ENCODE measurements at regions not wholly inside any gene's neighbourhood (a gene's known extent, or its start where the extent isn't known, plus 50 kb on each side); places are given as distances from the start of the nearest gene placed in this dataset.

DNA sequence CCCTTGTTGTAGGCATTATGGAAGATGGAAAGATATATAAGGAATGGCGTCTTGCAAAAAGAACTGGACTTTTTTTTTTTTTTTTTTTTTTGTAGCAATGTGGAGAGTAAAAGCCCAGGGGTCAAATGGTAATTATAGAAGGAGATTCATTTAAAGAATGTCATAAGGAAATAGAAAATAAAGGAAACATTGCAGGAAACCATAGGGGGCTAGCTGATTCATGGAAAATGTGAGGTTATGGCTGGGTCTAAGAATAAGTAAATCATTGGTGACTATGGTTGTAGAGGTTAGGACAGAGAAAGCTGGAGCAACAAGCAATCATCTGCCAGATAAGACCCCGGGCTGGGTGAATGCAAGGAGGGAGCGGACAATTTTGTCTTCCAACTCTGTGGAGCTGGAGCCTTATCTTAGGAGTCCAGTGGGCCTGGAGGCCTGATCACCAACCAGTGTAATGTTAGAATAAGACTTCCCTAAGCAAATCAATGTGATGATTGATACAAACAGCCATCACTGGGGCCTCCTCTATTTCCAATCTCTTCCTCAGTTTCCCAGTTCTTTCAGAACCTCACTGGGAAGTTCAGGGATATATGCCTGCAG, 201.2 kb upstream of the TNP1 start:
- Histone ChIP-seq H3K79me2 (ENCODE audit: low read depth) (no peaks in the 10 kb centered on the region), H3K4me3 (no peak overlapping the region), H3K27me3 (ENCODE audit: insufficient read depth, low read depth) (0 out of 2 replicates have a peak, but pooled peaks cover 5% of the 10 kb centered on the region), H3K9me3 (ENCODE audit: insufficient read depth, low read depth) (no peaks in the 10 kb centered on the region), H3F3A (ENCODE audit: insufficient read depth, low read depth) (no peaks in the 10 kb centered on the region), H3K9me2 (ENCODE audit: insufficient read depth) (no peaks in the 10 kb centered on the region), H3K4me2 (no peak overlapping the region), H3K4me1 (replicated peaks; ENCODE audit: insufficient read depth) (no peaks in the 10 kb centered on the region), H3K27ac (no peak overlapping the region), H2AFZ (no peak overlapping the region), H3K36me3 (ENCODE audit: low read depth) (no peaks in the 10 kb centered on the region), H4K20me1 (ENCODE audit: insufficient read depth) (no peaks in the 10 kb centered on the region)
- POLR2A ChIA-PET (ENCODE audit: unreplicated experiment) = no interaction called here
- CTCF ChIA-PET = no interaction called here
- no peak for TF ChIP-seq CTCF (conservative IDR thresholded peaks at IDR 0.05)
- no peak for TF ChIP-seq EZH2 (IDR thresholded peaks at IDR 0.05; ENCODE audit: low read depth)
- no TSS peak for BruUV-seq (replicated peaks)
- intact Hi-C loops (cut with micrococcal nuclease; ENCODE audit: unreplicated experiment) = no loop called here
- DNase-seq = no peak

GRCh38 chr2:217060516-217060915, 200.7 kb upstream of the TNP1 start:
- ChIA-PET POLR2A (ENCODE audit: unreplicated experiment) (no interaction called here), CTCF (no interaction called here)
- 0 out of 2 replicates have a peak, but pooled peaks cover 5% of the 10 kb centered on the region for H3K27me3 ChIP-seq (ENCODE audit: insufficient read depth, low read depth)
- no peaks in the 10 kb centered on the region for H3K4me1 ChIP-seq (replicated peaks; ENCODE audit: insufficient read depth)
- no peak overlapping the region for H3K4me3 ChIP-seq
- TF ChIP-seq EZH2 (IDR thresholded peaks at IDR 0.05; ENCODE audit: low read depth) = no peak
- TF ChIP-seq CTCF (conservative IDR thresholded peaks at IDR 0.05) = no peak
- no peak for DNase-seq
- H3K79me2 ChIP-seq (ENCODE audit: low read depth) = no peaks in the 10 kb centered on the region
- no peaks in the 10 kb centered on the region for H3K36me3 ChIP-seq (ENCODE audit: low read depth)
- intact Hi-C loops (cut with micrococcal nuclease; ENCODE audit: unreplicated experiment) = no loop called here
- no peaks in the 10 kb centered on the region for H3K9me3 ChIP-seq (ENCODE audit: insufficient read depth, low read depth)
- no peaks in the 10 kb centered on the region for H4K20me1 ChIP-seq (ENCODE audit: insufficient read depth)
- no peaks in the 10 kb centered on the region for H3F3A ChIP-seq (ENCODE audit: insufficient read depth, low read depth)
- H2AFZ ChIP-seq = no peak overlapping the region
- no TSS peak for BruUV-seq (replicated peaks)
- H3K27ac ChIP-seq = no peak overlapping the region
- no peaks in the 10 kb centered on the region for H3K9me2 ChIP-seq (ENCODE audit: insufficient read depth)
- H3K4me2 ChIP-seq = no peak overlapping the region

- BruUV-seq (replicated peaks) = no TSS peak
- ChIA-PET POLR2A (ENCODE audit: unreplicated experiment) (no interaction called here), CTCF (no interaction called here)
- Histone ChIP-seq H3K4me3 (no peak overlapping the region), H3F3A (ENCODE audit: insufficient read depth, low read depth) (no peaks in the 10 kb centered on the region), H4K20me1 (ENCODE audit: insufficient read depth) (no peaks in the 10 kb centered on the region), H3K27me3 (ENCODE audit: insufficient read depth, low read depth) (0 out of 2 replicates have a peak, but pooled peaks cover 5% of the 10 kb centered on the region), H3K9me3 (ENCODE audit: insufficient read depth, low read depth) (no peaks in the 10 kb centered on the region), H3K9me2 (ENCODE audit: insufficient read depth) (no peaks in the 10 kb centered on the region), H2AFZ (no peak overlapping the region), H3K4me1 (replicated peaks; ENCODE audit: insufficient read depth) (no peaks in the 10 kb centered on the region), H3K79me2 (ENCODE audit: low read depth) (no peaks in the 10 kb centered on the region), H3K27ac (no peak overlapping the region), H3K36me3 (ENCODE audit: low read depth) (no peaks in the 10 kb centered on the region), H3K4me2 (no peak overlapping the region)
- DNase-seq = no peak
- TF ChIP-seq CTCF (conservative IDR thresholded peaks at IDR 0.05) = no peak
- no peak for TF ChIP-seq EZH2 (IDR thresholded peaks at IDR 0.05; ENCODE audit: low read depth)
- intact Hi-C loops (cut with micrococcal nuclease; ENCODE audit: unreplicated experiment) = no loop called here
Measured at GRCh38 chr2:217058791-217059755, 199.2 kb upstream of the TNP1 start.

All from PC-9 (cell line).